PC-3 (cell line): ENCODE measurements at regions not wholly inside any gene's neighbourhood (a gene's known extent, or its start where the extent isn't known, plus 50 kb on each side); places are given as distances from the start of the nearest gene placed in this dataset.

Experiments used
- ATAC-seq: fragments of 200-7000 bp; cut with Tn5 transposase; 2 replicates; pipeline ENCODE4 v1.9.1; 2020; ENCODE audit warnings: mild to moderate bottlenecking, moderate library complexity
- BruUV-seq: library from RNA; stranded (reverse); fragments of 400-500 nt; replicated peaks from 2 replicates; lab custom pipeline; 2021; lab: Mats Ljungman, UMichigan
- CTCF ChIA-PET: fragments of 300-600 bp; sonication (Branson Sonifier 250); formaldehyde crosslinking; loops from one replicate; lab custom pipeline; 2022; ENCODE audit warnings: antibody characterized with exemption; lab: Charles Lee
- POLR2A ChIA-PET: fragments of 300-600 bp; sonication (Branson Sonifier 250); formaldehyde crosslinking; loops from one replicate; lab custom pipeline; 2022; ENCODE audit warnings: antibody characterized with exemption; ENCODE audit not compliant: unreplicated experiment; lab: Charles Lee
- DNase-seq: peaks from one replicate; pipeline ENCODE4 v3.0.0-alpha.2; 2015
- H2AFZ ChIP-seq: fragments of 300-600 bp; sonication (generic); 2 replicates; pipeline ENCODE4 v1.6.0; 2016; ENCODE audit warnings: antibody characterized with exemption, low read length
- H3F3A ChIP-seq: fragments of 300-600 bp; sonication (generic); one replicate; pipeline ENCODE4 v1.6.0; 2017; ENCODE audit warnings: antibody characterized with exemption, low read length, control low read depth, mild to moderate bottlenecking; ENCODE audit not compliant: unreplicated experiment
- H3K27ac ChIP-seq: fragments of 300-600 bp; sonication (generic); 2 replicates; pipeline ENCODE4 v1.5.1; 2016; ENCODE audit warnings: mild to moderate bottlenecking, low read length
- H3K27me3 ChIP-seq: fragments of 300-600 bp; sonication (generic); 2 replicates; pipeline ENCODE4 v1.6.1; 2016; ENCODE audit warnings: low read length, mixed read lengths
- H3K36me3 ChIP-seq: fragments of 300-600 bp; sonication (generic); 2 replicates; pipeline ENCODE4 v1.6.1; 2016; ENCODE audit warnings: low read depth, mixed run types, low read length, mixed read lengths
- H3K4me1 ChIP-seq: fragments of 300-600 bp; sonication (generic); 2 replicates; pipeline ENCODE4 v1.5.1; 2016; ENCODE audit warnings: low read length; ENCODE audit not compliant: insufficient read depth
- H3K4me2 ChIP-seq: fragments of 300-600 bp; sonication (generic); 2 replicates; pipeline ENCODE4 v1.6.0; 2016; ENCODE audit warnings: low read length
- H3K4me3 ChIP-seq: fragments of 300-600 bp; sonication (generic); 2 replicates; pipeline ENCODE4 v1.5.1; 2016; ENCODE audit warnings: mild to moderate bottlenecking, low read length, mixed read lengths
- H3K79me2 ChIP-seq: fragments of 300-600 bp; sonication (generic); 2 replicates; pipeline ENCODE4 v1.6.1; 2017; ENCODE audit warnings: low read length, mixed read lengths
- H3K9ac ChIP-seq: fragments of 300-600 bp; sonication (generic); 2 replicates; pipeline ENCODE4 v1.6.0; 2016; ENCODE audit warnings: mild to moderate bottlenecking, low read length
- H3K9me2 ChIP-seq: fragments of 300-600 bp; sonication (generic); replicated peaks from 2 replicates; pipeline ENCODE4 v1.6.1; 2016; ENCODE audit warnings: mixed run types, low read length, mixed read lengths
- H3K9me3 ChIP-seq: fragments of 300-600 bp; sonication (generic); 2 replicates; pipeline ENCODE4 v1.6.1; 2016; ENCODE audit warnings: low read length, mixed read lengths
- H4K20me1 ChIP-seq: fragments of 300-600 bp; sonication (generic); 2 replicates; pipeline ENCODE4 v1.6.1; 2016; ENCODE audit warnings: low read length, mixed read lengths
- CTCF ChIP-seq: fragments of 300-600 bp; sonication (generic); conservative IDR thresholded peaks from 2 replicates; pipeline ENCODE4 v1.5.1; 2017; ENCODE audit warnings: antibody characterized with exemption, low read depth, mild to moderate bottlenecking, low read length
- EZH2 ChIP-seq: fragments of 300-600 bp; sonication (generic); IDR thresholded peaks from one replicate; pipeline ENCODE4 v1.6.1; 2017; ENCODE audit warnings: antibody characterized with exemption, mild to moderate bottlenecking, low read length; ENCODE audit not compliant: unreplicated experiment
- EZH2phosphoT487 ChIP-seq: fragments of 300-600 bp; sonication (generic); IDR thresholded peaks from 2 replicates; pipeline ENCODE4 v1.6.1; 2018; ENCODE audit warnings: mild to moderate bottlenecking, antibody characterized with exemption, low read length, borderline replicate concordance
- intact Hi-C: fragments of 100-400 bp; cut with micrococcal nuclease; formaldehyde crosslinking; loops from 2 replicates; pipeline ENCODE4 v1.9.0; 2023

- Histone ChIP-seq H4K20me1 (no peaks in the 10 kb centered on the region), H3K9me2 (no peaks in the 10 kb centered on the region), H3K9me3 (no peaks in the 10 kb centered on the region), H3F3A (no peaks in the 10 kb centered on the region), H3K27ac (no peak overlapping the region), H3K79me2 (no peaks in the 10 kb centered on the region), H3K4me1 (no peaks in the 10 kb centered on the region), H3K9ac (no peak overlapping the region), H2AFZ (no peak overlapping the region), H3K36me3 (no peaks in the 10 kb centered on the region), H3K4me3 (no peak overlapping the region), H3K27me3 (no peaks in the 10 kb centered on the region), H3K4me2 (no peak overlapping the region)
- DNase-seq (no peak), ATAC-seq (no peak)
- intact Hi-C loops: no loop called here
- BruUV-seq: no TSS peak
- TF ChIP-seq CTCF (no peak), EZH2phosphoT487 (no peak), EZH2 (no peak)
- POLR2A ChIA-PET: no interaction called here
- CTCF ChIA-PET: no interaction called here
Observed at GRCh38 chr1:181948372-181948771, 113.1 kb downstream of the ZNF648 start.

- H3K36me3 ChIP-seq: no peaks in the 10 kb centered on the region
- no peaks in the 10 kb centered on the region for H3K27me3 ChIP-seq
- TF ChIP-seq CTCF: no peak
- TF ChIP-seq EZH2phosphoT487: no peak
- no peak for TF ChIP-seq EZH2
- no peaks in the 10 kb centered on the region for H3F3A ChIP-seq
- no peaks in the 10 kb centered on the region for H3K9me3 ChIP-seq
- H3K9me2 ChIP-seq: no peaks in the 10 kb centered on the region
- ChIA-PET POLR2A (no interaction called here), CTCF (no interaction called here)
- H3K4me1 ChIP-seq: no peaks in the 10 kb centered on the region
- H4K20me1 ChIP-seq: no peaks in the 10 kb centered on the region
- no peaks in the 10 kb centered on the region for H3K79me2 ChIP-seq
- H3K9ac ChIP-seq: no peak overlapping the region
- intact Hi-C loops: no loop called here
- no peak for ATAC-seq
- no peak overlapping the region for H3K4me3 ChIP-seq
- no peak overlapping the region for H3K4me2 ChIP-seq
- H3K27ac ChIP-seq: no peak overlapping the region
- H2AFZ ChIP-seq: no peak overlapping the region
- DNase-seq: no peak
- no TSS peak for BruUV-seq
Observed at GRCh38 chr1:181947441-181947840, 114.1 kb downstream of the ZNF648 start.

GRCh38 chr1:181936768-181937581 lies 124.5 kb downstream of the ZNF648 start:
- no peaks in the 10 kb centered on the region for H3K79me2 ChIP-seq
- H3K9ac ChIP-seq: no peak overlapping the region
- H3K4me1 ChIP-seq: no peaks in the 10 kb centered on the region
- H4K20me1 ChIP-seq: no peaks in the 10 kb centered on the region
- H3K4me3 ChIP-seq: no peak overlapping the region
- H3K4me2 ChIP-seq: peak overlapping the region; percentile 49
- H3K27me3 ChIP-seq: no peaks in the 10 kb centered on the region
- POLR2A ChIA-PET: no interaction called here
- H2AFZ ChIP-seq: peak overlapping the region; percentile 48; the same call in 1 of the 2 replicates
- H3F3A ChIP-seq: no peaks in the 10 kb centered on the region
- no peaks in the 10 kb centered on the region for H3K36me3 ChIP-seq
- no peaks in the 10 kb centered on the region for H3K9me2 ChIP-seq
- TF ChIP-seq CTCF (peak; percentile 65), EZH2 (no peak)
- no peak overlapping the region for H3K27ac ChIP-seq
- no peaks in the 10 kb centered on the region for H3K9me3 ChIP-seq
- no TSS peak for BruUV-seq
- ATAC-seq: peak; percentile 33
- DNase-seq: peak; percentile 65
- CTCF ChIA-PET: interaction anchor here (0.6 kb wide), 1 partner anchor 194 kb away, joined by 3 read pairs; no protein-coding TSS in a partner anchor
- intact Hi-C loops: loop anchor here (1.0 kb wide), 1 partner anchor 458 kb away; no protein-coding TSS in a partner anchor
